ENCODE measurements at regions not wholly inside any gene's neighbourhood (a gene's known extent, or its start where the extent isn't known, plus 50 kb on each side); places are given as distances from the start of the nearest gene placed in this dataset.

- DNase-seq = no peak
These were observed 166.1 kb downstream of the MN1 start for GRCh38 chr22:27635435-27635834.

DNA sequence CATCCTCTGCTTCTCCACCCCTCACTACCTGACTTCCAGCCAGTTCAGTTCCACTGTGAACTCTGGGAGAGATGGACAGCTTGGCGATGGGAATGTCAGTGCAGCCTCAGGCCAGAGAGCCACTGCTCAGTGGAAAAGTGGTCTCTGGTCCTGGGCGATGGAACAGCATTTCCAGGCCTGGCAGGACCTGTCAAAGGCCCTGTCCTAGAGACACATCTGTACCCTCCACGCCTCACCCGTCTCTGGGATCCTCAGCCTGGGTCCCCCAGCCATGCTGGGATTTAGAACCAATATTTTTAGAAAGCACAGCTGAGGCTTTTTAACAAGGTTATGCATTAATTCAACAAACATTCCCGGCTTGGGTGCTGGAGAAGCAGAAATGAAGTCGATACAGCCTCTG lies 165.7 kb downstream of the MN1 start:
- no peak for DNase-seq

- no peak for DNase-seq
These were observed 164.6 kb downstream of the MN1 start for GRCh38 chr22:27636716-27637508.

DNA sequence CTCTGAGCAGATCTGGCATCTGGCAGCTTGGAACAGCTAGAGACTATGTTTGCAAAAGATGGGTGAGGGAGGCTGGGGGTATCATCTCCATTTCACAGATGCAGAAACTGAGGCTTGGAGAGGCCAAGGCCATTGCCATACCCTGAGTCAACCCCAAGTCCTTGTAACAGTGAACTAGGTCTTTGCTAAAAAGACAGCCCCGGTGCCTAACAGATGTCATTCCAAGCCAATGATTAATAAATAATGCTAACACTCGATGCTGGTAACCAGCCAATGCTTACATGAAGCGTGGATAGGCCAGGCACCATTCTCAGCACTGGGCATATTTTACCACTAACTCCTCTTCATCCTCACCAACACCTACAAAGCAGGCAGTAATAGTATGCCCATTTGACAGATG lies 164.0 kb downstream of the MN1 start:
- DNase-seq = no peak

GRCh38 chr22:27638329-27639233 lies 163.0 kb downstream of the MN1 start:
- DNase-seq = no peak

- no peak for DNase-seq
These were observed 162.1 kb downstream of the MN1 start for GRCh38 chr22:27639248-27640086.

- no peak for DNase-seq
These were observed 160.3 kb downstream of the MN1 start for GRCh38 chr22:27641049-27641795.

DNA sequence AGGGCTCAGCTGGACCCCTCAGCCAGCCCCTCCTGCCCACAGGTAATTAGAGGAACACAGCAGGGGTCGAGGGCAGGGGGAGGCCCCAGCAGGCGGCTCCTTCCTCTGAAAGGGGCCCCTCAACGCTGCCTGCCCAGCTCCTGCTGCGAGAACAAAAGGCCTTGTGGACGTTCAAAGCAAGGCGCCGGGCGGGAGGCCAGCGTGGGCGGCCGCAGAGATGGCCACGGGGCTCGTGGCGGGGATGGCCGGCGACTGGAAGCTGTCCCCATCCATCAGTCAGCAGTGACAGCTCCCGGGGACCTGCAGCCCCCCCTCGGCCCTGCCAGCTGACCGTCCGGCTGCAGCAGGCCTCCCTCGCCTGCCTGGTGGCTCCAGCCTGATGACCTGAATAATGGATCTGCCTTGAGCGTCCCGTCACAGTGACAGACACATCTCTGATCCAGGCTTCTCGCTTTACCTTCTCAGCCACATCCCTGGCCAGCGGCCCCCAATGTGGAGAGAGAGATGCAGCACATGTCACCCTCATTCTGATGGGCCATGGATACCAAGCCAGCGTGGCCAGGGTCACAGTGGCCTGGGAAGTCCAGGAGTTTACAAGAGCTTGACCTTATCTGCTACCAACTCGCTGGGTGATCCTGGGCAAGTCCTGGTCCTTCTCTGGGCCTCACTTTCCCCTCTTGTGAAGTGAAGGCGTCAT lies 159.3 kb downstream of the MN1 start:
- no peak for DNase-seq

DNA sequence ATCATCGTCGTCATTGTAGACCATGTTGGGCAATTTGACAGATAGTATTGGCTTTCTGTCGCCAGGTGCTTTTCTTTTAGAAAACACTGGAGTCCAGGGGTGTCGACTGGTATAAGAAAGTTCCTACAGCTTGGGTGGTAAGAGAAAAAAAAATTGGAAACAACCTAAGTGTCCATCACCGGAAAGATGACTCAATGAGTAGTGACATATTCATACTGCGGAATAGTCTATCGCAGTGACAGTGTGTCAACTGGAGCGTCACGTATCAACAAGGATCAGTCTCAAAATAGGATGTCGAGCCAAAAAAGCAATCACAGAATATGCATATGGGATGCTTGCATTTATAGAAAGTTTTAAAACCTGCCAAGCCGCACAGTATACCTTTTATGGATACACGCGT lies 157.6 kb downstream of the MN1 start:
- no peak for DNase-seq

GRCh38 chr22:27644566-27644965 lies 157.0 kb downstream of the MN1 start:
- DNase-seq = no peak

- no peak for DNase-seq
These were observed 154.0 kb downstream of the MN1 start for GRCh38 chr22:27647540-27647939.

- DNase-seq = no peak
These were observed 153.5 kb downstream of the MN1 start for GRCh38 chr22:27648074-27648473.

- no peak for DNase-seq
These were observed 152.7 kb downstream of the MN1 start for GRCh38 chr22:27648853-27649252.

DNA sequence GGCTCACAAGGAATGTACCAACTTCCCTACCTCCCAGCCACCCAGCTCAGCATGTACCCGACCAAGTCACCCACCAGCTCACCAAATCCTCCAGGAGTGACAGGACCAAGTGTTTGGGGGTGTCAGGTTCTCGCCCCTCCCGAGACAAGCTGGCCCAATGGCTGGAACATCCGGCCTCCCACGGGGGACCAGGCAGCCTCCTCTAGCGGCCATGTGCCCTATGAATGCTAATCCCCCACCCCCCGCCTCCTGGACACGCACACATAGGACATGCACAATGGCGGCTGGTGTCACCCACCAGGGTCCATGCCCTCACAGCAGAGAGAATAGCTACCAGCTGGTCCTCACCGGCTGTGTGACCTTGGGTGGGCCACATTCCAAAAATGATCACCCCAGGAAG lies 151.0 kb downstream of the MN1 start:
- no peak for DNase-seq

- no peak for DNase-seq
These were observed 150.6 kb downstream of the MN1 start for GRCh38 chr22:27650985-27651384.

- no peak for DNase-seq
These were observed 150.1 kb downstream of the MN1 start for GRCh38 chr22:27651486-27651885.

GRCh38 chr22:27654546-27655445 lies 146.8 kb downstream of the MN1 start:
- no peak for DNase-seq

- no peak for DNase-seq
These were observed 145.9 kb downstream of the MN1 start for GRCh38 chr22:27655582-27656185.

- DNase-seq = no peak
These were observed 144.6 kb downstream of the MN1 start for GRCh38 chr22:27656970-27657369.

DNA sequence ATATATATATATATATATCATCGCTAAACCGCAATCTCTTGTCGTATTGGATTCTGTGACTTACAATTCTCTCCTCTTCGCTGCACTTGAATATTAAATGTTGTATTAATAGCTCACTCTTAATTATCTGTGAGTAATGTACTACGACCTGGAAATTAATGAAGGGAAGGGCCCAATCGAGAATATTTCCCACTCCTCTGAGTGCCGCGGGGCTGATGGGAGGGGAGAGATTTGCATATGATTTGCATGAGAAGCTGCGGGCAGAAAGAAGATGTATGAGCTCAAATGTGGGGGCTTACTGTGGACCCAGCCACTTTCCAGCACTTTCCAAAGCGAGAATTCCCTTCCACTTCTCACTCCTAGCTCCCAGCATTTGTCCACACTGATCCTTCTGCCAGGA lies 141.2 kb downstream of the MN1 start:
- DNase-seq = no peak

All from NCI-H748 treated with DMSO at 0.1 percent for 48 hours (cell line).